ENCODE measurements at regions not wholly inside any gene's neighbourhood (a gene's known extent, or its start where the extent isn't known, plus 50 kb on each side); places are given as distances from the start of the nearest gene placed in this dataset.

DNA sequence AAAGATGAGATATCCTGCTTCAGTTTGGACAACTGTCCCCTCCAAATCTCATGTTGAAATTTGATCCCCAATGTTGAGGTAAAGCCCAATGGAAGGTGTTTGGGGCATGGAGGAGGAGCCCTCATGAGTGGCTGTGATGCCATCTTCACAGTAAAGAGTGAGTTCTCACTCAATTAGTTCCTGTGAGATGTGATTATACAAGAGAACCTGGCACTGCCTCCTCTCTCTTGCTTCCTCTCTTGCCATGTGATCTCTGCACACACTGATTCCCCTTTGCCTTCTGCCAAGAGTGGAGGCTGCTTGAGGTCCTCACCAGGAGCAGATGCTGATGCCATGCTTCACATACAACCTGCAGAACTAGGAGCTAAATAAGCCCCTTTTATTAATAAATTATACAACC, 86.9 kb downstream of the HSPH1 start:
- TF ChIP-seq, protein P1, sequence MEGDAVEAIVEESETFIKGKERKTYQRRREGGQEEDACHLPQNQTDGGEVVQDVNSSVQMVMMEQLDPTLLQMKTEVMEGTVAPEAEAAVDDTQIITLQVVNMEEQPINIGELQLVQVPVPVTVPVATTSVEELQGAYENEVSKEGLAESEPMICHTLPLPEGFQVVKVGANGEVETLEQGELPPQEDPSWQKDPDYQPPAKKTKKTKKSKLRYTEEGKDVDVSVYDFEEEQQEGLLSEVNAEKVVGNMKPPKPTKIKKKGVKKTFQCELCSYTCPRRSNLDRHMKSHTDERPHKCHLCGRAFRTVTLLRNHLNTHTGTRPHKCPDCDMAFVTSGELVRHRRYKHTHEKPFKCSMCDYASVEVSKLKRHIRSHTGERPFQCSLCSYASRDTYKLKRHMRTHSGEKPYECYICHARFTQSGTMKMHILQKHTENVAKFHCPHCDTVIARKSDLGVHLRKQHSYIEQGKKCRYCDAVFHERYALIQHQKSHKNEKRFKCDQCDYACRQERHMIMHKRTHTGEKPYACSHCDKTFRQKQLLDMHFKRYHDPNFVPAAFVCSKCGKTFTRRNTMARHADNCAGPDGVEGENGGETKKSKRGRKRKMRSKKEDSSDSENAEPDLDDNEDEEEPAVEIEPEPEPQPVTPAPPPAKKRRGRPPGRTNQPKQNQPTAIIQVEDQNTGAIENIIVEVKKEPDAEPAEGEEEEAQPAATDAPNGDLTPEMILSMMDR (IDR thresholded peaks at IDR 0.05) = no peak
- TF ChIP-seq EP300 (IDR thresholded peaks at IDR 0.05) = no peak

All from ovary (tissue), 3 donors.